ENCODE measurements at regions not wholly inside any gene's neighbourhood (a gene's known extent, or its start where the extent isn't known, plus 50 kb on each side); places are given as distances from the start of the nearest gene placed in this dataset.

DNA sequence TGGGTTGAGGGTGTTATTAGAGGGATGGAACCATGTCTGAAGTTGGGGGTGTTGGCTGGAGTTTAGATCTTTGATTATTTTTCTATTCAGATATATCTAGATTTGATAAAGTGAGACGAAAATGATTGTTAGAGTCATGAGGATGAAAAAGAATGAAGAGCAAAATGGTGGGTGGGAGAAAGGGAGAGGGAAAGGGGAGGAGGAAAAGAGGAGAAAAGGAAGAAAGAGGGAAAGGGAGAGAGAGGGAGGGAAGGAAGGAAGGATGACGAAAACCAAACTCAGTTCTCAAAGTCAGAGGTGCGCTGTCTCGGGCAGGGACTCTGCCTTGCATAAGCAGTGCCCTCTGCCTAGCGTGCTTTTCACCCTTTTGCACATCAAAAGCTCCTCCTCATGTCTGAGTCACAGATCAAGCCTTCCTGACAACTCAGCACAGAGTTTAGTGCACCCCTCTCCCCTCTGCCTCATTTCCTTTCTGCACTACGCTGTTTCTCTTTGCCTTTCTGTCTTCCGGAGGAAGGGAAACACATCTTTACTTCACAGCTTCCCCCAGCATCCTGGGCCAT, 225.8 kb upstream of the PROX1 start:
- Histone ChIP-seq H3K4me3 (no peak overlapping the region), H3K36me3 (no peaks in the 10 kb centered on the region)
- TF ChIP-seq, protein P1, sequence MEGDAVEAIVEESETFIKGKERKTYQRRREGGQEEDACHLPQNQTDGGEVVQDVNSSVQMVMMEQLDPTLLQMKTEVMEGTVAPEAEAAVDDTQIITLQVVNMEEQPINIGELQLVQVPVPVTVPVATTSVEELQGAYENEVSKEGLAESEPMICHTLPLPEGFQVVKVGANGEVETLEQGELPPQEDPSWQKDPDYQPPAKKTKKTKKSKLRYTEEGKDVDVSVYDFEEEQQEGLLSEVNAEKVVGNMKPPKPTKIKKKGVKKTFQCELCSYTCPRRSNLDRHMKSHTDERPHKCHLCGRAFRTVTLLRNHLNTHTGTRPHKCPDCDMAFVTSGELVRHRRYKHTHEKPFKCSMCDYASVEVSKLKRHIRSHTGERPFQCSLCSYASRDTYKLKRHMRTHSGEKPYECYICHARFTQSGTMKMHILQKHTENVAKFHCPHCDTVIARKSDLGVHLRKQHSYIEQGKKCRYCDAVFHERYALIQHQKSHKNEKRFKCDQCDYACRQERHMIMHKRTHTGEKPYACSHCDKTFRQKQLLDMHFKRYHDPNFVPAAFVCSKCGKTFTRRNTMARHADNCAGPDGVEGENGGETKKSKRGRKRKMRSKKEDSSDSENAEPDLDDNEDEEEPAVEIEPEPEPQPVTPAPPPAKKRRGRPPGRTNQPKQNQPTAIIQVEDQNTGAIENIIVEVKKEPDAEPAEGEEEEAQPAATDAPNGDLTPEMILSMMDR (IDR thresholded peaks at IDR 0.05): no peak

DNA sequence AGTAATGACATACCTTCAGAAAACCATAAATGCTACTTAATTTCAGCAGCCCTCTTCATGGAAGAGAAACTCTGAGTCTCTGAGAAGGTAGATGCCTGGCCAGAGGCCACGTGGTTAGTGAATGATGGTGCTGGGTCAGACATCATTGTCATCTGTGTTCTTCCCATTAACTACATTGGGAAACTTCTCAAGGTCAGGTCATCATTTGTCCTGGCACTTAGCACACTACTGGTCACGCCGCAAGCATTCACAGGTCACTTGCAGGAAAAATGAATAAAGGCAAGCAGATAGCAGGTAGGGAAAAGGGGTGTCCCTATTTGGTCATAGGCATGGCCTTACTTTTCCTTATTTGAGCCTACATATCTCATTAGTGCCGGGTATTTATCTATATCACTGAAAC, 220.1 kb upstream of the PROX1 start:
- no peaks in the 10 kb centered on the region for H3K27me3 ChIP-seq (ENCODE audit: low read depth)
- no peak for DNase-seq
- TF ChIP-seq, protein P1 (IDR thresholded peaks at IDR 0.05): no peak
- no peaks in the 10 kb centered on the region for H3K4me1 ChIP-seq
- H3K4me3 ChIP-seq: no peak overlapping the region
- no peaks in the 10 kb centered on the region for H3K36me3 ChIP-seq
- no peaks in the 10 kb centered on the region for H3K9me3 ChIP-seq
- no peak for ATAC-seq
- intact Hi-C loops (cut with DNase I): no loop called here
- H3K27ac ChIP-seq: no peak overlapping the region

More for the DNA sequence above, 225.8 kb upstream of the PROX1 start:
- intact Hi-C loops (cut with DNase I): no loop called here
- Histone ChIP-seq H3K4me1 (no peaks in the 10 kb centered on the region), H3K27ac (no peak overlapping the region), H3K9me3 (no peaks in the 10 kb centered on the region), H3K27me3 (ENCODE audit: low read depth) (no peaks in the 10 kb centered on the region)
- ATAC-seq (no peak), DNase-seq (no peak)

DNA sequence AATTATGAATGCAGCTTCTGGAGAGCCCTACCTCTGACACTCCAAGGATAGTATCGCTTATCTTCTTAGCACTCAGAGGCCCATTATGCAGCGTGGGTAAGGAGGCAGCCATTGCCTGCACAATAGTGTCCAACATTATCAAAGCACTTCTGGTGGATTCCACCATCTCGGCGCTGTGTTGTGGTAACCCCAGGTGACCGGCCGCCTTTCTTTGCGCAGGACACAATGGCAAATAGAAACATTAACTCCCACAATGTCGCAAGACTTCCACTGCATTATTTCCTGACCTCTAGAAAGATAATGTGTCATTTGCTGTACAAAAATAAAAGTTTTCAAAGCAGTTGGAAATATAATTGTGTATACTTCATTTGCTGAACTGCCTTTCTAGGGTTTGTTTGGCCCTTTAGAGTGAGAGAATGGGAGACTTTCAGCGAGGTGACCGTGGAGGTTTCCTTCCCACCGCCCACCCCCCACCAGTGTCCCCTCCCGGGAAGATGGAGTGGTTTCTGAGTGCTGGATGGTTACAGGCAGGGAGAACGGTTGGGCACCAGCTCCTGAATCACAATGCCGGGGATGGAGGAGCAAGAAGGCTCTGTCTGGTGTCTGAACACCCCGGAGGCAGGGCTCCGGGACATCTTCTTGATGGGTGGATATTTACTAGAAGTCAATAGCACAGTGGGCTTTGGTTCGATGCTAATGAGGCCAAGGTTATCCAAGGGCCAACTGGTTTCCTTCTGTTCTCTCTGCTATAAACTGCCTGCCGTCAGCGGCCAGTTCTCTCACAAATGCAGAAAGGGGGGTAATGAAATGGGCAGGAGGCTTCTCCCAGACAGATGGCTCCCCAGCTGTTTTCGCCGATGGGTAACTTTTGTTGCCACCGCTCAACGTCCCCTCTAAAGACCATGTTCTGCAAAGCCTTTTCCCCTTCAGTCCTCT, 215.4 kb upstream of the PROX1 start:
- ATAC-seq: no peak
- no peaks in the 10 kb centered on the region for H3K36me3 ChIP-seq
- no peak overlapping the region for H3K4me3 ChIP-seq
- no peaks in the 10 kb centered on the region for H3K9me3 ChIP-seq
- H3K27ac ChIP-seq: no peak overlapping the region
- H3K4me1 ChIP-seq: no peaks in the 10 kb centered on the region
- intact Hi-C loops (cut with DNase I): no loop called here
- TF ChIP-seq, protein P1 (IDR thresholded peaks at IDR 0.05): no peak
- DNase-seq: no peak
- H3K27me3 ChIP-seq (ENCODE audit: low read depth): no peaks in the 10 kb centered on the region

DNA sequence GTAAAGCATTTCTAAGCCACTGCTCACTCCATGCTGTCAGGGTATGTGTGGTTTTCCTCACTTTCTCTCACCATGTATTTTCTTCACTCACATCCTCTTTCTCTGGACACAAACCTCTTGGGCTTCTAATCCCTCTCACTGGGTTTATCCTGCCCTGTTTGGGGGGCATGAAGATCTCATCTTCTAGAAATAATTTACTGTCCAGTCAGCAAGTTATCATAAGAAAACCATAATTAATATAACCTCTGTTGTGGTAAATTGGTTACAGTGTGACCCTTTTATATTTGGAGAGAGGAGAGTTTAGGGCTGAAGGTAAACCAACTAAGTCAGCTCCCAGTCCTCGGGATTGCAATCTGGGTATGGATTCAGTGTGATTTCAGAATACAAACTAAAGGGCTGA, 213.8 kb upstream of the PROX1 start:
- Histone ChIP-seq H3K9me3 (no peaks in the 10 kb centered on the region), H3K4me1 (no peaks in the 10 kb centered on the region), H3K27ac (no peak overlapping the region), H3K27me3 (ENCODE audit: low read depth) (no peaks in the 10 kb centered on the region), H3K36me3 (no peaks in the 10 kb centered on the region), H3K4me3 (no peak overlapping the region)
- no peak for ATAC-seq
- DNase-seq: no peak
- intact Hi-C loops (cut with DNase I): no loop called here
- TF ChIP-seq, protein P1 (IDR thresholded peaks at IDR 0.05): no peak

DNA sequence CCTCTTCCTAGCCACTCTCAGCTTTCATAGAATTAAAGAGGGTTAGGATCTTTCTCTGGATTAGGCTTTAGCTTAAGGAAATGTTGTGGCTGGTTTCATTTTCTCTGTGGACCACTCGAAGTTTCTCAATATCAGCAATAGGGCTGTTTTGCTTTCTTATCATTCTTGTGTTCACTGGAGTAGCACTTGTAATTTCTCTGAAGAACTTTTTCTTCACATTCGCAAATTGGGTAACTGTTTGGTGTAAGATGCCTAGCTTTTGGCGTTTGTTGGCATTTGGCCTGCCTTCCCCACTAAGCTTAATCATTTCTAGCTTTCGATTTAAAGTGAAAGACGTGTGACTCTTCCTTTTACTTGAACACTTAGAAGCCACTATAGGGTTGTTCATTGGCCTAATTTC, 210.8 kb upstream of the PROX1 start:
- no peaks in the 10 kb centered on the region for H3K9me3 ChIP-seq
- peak; percentile 43 to 86 for ATAC-seq

More for the DNA sequence above, 210.8 kb upstream of the PROX1 start:
- TF ChIP-seq, protein P1 (IDR thresholded peaks at IDR 0.05): no peak
- Histone ChIP-seq H3K36me3 (no peaks in the 10 kb centered on the region), H3K27me3 (ENCODE audit: low read depth) (no peaks in the 10 kb centered on the region), H3K27ac (no peak overlapping the region), H3K4me1 (no peaks in the 10 kb centered on the region), H3K4me3 (no peak overlapping the region)
- DNase-seq: no peak
- intact Hi-C loops (cut with DNase I): no loop called here

Data from lower lobe of right lung (tissue), 2 donors.